SJCRH30 (cell line): ENCODE measurements at regions not wholly inside any gene's neighbourhood (a gene's known extent, or its start where the extent isn't known, plus 50 kb on each side); places are given as distances from the start of the nearest gene placed in this dataset.

Experiments used
- DNase-seq, 2 experiments: peaks; one replicate each; pipeline ENCODE4 v3.0.0-alpha.2; 2015 to 2020
- H3K27ac ChIP-seq: fragments of 250-450 bp; sonication (Bioruptor Pico); 2 replicates; pipeline ENCODE4 v1.5.1; 2020; ENCODE audit warnings: mild to moderate bottlenecking, moderate library complexity
- H3K27me3 ChIP-seq: fragments of 250-450 bp; sonication (Bioruptor Pico); 2 replicates; pipeline ENCODE4 v1.5.1; 2020; ENCODE audit warnings: mild to moderate bottlenecking, moderate library complexity
- H3K36me3 ChIP-seq: fragments of 250-450 bp; sonication (Bioruptor Pico); 2 replicates; pipeline ENCODE4 v1.5.1; 2020; ENCODE audit warnings: mild to moderate bottlenecking, moderate library complexity
- H3K4me1 ChIP-seq: fragments of 250-450 bp; sonication (Bioruptor Pico); 2 replicates; pipeline ENCODE4 v1.5.1; 2020; ENCODE audit warnings: mild to moderate bottlenecking, moderate library complexity
- H3K4me3 ChIP-seq: fragments of 250-450 bp; sonication (Bioruptor Pico); 2 replicates; pipeline ENCODE4 v1.5.1; 2020; ENCODE audit warnings: mild to moderate bottlenecking, moderate library complexity
- H3K9me3 ChIP-seq: fragments of 250-450 bp; sonication (Bioruptor Pico); replicated peaks from 2 replicates; pipeline ENCODE4 v1.5.1; 2020; ENCODE audit warnings: mild to moderate bottlenecking, moderate library complexity

DNA sequence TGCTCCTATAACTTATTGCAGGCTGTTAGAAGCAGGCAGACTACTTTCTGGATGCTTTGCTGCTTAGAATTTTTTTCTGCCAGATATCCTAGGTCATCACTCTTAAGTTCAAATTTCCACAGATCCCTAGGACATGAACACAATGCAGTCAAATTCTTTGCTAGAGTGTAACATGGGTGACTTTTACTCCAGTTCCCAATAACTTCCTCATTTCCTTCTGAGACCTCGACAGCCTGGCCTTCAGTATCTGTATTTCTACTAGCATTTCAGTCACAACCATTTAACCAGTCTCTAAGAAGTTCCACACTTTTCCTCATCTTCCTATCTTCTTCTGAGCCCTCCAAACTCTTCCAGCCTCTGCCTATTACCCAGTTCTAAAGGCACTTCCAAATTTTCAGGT lies 60.4 kb upstream of the ZBED5 start:
- Histone ChIP-seq H3K27ac (no peak overlapping the region), H3K4me1 (no peaks in the 10 kb centered on the region; the same call in 1 of the 2 replicates), H3K36me3 (no peaks in the 10 kb centered on the region), H3K4me3 (no peak overlapping the region), H3K27me3 (no peaks in the 10 kb centered on the region), H3K9me3 (peaks cover 5% of the 10 kb centered on the region; the same call in 1 of the 2 replicates)
- DNase-seq: no peak

DNA sequence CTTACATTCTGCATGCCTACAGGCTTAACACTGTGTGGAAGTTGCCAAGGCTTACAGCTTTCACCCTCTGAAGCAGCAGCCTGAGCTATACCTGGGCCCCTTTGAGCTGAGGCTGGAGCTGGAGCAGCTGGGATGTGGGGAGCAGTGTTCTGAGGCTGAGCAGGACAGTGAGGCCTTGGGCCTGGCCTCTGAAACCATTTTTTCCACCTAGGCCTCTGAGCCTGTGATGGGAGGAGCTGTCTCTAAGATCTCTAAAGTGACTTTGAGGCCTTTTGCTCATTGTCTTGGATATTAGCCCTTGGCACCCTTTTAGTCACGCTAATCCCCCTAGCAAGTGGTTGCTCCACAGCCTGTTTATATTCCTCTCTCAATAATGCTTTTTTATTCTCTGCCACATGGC lies 59.9 kb upstream of the ZBED5 start:
- Histone ChIP-seq H3K4me1 (no peaks in the 10 kb centered on the region; the same call in 1 of the 2 replicates), H3K9me3 (peaks cover 5% of the 10 kb centered on the region; the same call in 1 of the 2 replicates), H3K27me3 (no peaks in the 10 kb centered on the region), H3K27ac (no peak overlapping the region), H3K4me3 (no peak overlapping the region), H3K36me3 (no peaks in the 10 kb centered on the region)
- no peak for DNase-seq

DNA sequence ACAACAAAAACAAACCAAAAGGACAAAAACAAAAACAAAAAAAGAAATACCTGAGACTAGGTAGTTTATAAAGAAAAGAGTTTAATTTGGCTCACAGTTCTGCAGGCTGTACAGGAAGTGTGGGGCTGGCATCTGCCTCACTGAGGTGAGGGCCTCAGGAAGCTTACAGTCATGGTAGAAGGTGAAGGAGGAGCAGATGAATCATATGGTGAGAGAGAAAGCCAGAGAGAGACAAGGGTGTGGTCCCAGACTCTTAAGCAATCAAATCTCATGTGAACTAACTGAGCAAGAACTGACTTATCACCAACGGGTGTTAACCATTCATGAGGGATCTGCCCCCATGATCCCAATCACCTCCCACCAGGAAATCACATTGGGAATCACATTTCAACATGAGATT lies 58.8 kb upstream of the ZBED5 start:
- H3K4me1 ChIP-seq: no peaks in the 10 kb centered on the region; the same call in 1 of the 2 replicates
- H3K9me3 ChIP-seq: peaks cover 5% of the 10 kb centered on the region; the same call in 1 of the 2 replicates
- H3K36me3 ChIP-seq: no peaks in the 10 kb centered on the region
- no peak for DNase-seq
- no peak overlapping the region for H3K27ac ChIP-seq
- H3K27me3 ChIP-seq: 0 out of 2 replicates have a peak, but pooled peaks cover 5% of the 10 kb centered on the region
- no peak overlapping the region for H3K4me3 ChIP-seq

DNA sequence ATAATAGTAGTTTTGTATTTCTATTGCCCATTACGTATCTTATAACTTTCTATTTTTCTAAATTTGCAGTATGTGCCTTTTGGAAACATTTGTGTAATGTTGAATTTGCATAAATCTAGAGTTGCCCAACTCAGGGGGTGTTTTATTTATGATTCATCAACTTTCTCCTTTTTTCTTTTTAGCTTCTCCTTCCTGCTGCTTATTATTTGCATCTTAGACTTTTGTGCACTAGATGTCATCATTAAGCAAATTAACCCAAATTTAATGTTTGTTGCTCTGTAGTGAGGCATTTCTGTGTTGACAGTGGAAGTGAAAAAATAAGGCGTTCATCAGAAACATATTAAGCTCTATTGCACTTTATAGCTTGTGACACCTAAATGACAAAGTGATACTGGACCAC lies 56.2 kb upstream of the ZBED5 start:
- no peak overlapping the region for H3K27ac ChIP-seq
- H3K36me3 ChIP-seq: no peaks in the 10 kb centered on the region
- no peak overlapping the region for H3K4me3 ChIP-seq
- H3K27me3 ChIP-seq: 0 out of 2 replicates have a peak, but pooled peaks cover 5% of the 10 kb centered on the region
- DNase-seq: no peak
- peaks cover 1% of the 10 kb centered on the region for H3K4me1 ChIP-seq
- peaks cover 5% of the 10 kb centered on the region; the same call in 1 of the 2 replicates for H3K9me3 ChIP-seq

DNA sequence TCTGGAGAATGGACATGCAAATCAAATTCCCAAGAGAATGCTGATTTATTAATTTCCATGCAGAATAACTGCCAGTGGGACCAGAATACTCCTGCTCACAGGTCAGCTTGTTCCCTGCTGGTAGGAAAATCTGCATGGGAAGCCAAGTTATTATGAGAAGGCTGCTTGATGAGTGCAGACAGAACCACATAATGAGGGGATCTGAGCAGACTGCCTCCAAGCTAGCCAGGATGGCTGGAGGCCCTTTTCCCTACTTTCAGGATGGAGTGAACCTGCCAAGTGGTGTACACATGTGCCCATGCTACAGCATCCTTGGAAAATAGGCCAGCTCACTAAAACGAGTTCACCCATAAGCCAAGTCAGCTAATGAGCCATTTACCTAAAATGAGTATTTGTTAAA lies 55.2 kb upstream of the ZBED5 start:
- no peak overlapping the region for H3K27ac ChIP-seq
- DNase-seq: no peak
- H3K36me3 ChIP-seq: no peaks in the 10 kb centered on the region
- H3K4me3 ChIP-seq: no peak overlapping the region
- peaks cover 11% of the 10 kb centered on the region for H3K4me1 ChIP-seq
- 0 out of 2 replicates have a peak, but pooled peaks cover under 1% of the 10 kb centered on the region for H3K9me3 ChIP-seq
- 0 out of 2 replicates have a peak, but pooled peaks cover 5% of the 10 kb centered on the region for H3K27me3 ChIP-seq

DNA sequence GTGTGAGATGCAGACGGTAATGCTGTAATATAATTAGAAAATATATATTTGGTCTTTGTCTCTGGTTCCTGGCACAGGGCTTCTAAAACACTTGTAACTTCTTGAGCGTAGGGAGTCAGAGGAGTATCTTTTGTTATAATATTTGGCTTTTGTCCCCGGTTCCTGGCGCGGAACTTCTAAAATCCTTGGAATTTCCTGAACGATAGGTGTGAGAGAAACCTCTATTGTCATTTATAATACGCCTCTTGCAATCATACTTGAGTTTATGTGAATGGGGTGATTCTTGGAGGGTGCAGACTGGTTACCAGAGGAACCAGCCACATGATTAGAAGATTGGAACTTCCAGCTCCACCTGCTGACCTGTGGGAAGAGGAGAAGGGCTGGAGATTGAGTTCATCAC lies 54.1 kb upstream of the ZBED5 start:
- H3K27ac ChIP-seq: no peak overlapping the region
- H3K4me3 ChIP-seq: no peak overlapping the region
- H3K9me3 ChIP-seq: no peaks in the 10 kb centered on the region
- H3K36me3 ChIP-seq: no peaks in the 10 kb centered on the region
- 0 out of 2 replicates have a peak, but pooled peaks cover 5% of the 10 kb centered on the region for H3K27me3 ChIP-seq
- no peak for DNase-seq
- H3K4me1 ChIP-seq: peaks cover 23% of the 10 kb centered on the region

DNA sequence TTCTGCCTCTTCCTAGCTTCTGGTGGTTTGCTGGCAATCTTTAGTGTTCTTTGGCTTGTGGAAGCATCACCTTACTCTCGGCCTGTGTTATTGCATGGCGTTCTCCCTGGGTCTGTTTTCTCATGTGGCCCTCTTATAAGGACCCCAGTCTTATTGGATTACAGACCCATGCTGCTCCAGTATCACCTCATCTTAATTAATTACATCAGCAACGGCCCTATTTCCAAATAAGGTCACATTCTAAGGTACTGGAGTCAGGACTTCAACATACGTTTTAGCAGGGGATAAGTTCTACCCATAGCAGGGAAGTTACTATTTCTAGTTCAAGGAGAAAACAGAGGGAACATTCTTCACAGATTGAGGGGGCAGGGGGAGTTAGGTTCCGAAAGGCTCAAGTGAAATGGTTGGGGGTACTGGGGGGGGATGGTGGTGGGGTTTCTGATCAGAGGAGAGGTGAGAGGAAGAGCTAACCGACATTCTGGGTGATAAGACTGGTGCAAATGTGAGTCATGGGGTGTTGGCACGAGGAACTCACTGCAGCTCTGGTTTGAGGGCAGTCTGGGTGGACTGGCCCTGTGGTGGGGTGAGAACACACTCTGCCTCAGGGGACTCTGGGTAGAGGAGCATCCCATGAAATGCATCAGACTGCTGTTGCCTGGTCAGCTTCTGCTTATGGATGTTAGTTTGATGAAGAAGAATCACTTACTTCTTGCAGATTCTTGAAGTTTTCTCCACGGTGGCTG lies 51.5 kb upstream of the ZBED5 start:
- DNase-seq: no peak
- Histone ChIP-seq H3K27ac (no peak overlapping the region), H3K4me1 (peaks cover 36% of the 10 kb centered on the region), H3K36me3 (no peaks in the 10 kb centered on the region), H3K4me3 (no peak overlapping the region), H3K27me3 (0 out of 2 replicates have a peak, but pooled peaks cover 5% of the 10 kb centered on the region), H3K9me3 (no peaks in the 10 kb centered on the region)

DNA sequence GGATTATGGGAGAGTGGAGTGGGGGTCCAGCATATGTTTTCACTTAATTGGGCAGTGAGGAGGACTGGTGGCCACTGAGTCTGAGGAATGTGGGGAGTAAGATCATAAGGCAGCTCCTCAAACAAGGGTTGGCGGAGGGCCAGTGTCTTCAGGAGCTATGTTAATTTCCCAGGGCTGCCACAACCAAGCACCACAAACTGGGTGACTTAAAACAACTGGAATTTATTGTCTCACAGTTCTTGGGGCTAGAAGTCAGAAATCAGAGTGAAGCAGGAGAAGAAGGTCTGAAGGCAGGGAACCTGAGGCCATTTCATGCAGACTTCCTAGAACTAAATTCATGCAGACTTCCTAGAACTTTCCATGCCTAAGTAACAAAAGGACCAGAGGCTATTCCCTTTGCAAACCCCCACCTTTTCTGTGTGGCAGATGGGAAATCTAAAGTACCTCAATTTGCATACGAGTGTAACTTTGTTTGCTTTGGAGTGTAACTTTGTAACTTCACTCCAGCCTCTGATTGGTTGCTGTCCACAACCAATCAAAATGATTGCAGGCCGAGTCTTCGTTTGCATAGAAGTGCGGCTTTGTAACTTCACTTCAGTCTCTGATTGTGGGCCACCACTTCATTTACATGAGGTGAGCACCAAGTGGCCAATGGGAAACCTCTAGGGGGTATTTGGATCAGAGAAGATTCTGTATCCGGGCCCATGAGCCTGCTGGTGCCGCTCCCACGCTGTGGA lies 50.5 kb upstream of the ZBED5 start:
- Histone ChIP-seq H3K27me3 (0 out of 2 replicates have a peak, but pooled peaks cover 5% of the 10 kb centered on the region), H3K36me3 (no peaks in the 10 kb centered on the region), H3K4me1 (peaks cover 36% of the 10 kb centered on the region), H3K27ac (peak overlapping the region; percentile 15; the same call in 1 of the 2 replicates), H3K4me3 (0 out of 2 replicates have a peak overlapping the region, but pooled peaks have one; percentile 7), H3K9me3 (no peaks in the 10 kb centered on the region)
- DNase-seq: peak; percentile 53 to 58
